T-helper 1 cell treated with Interleukin-12 subunit alpha and Interleukin-12 subunit beta and Interleukin-4 antibody, amounts not matched to agents 30 ng/mL and 1 ng/mL, for 36 hours (primary cell): ENCODE measurements at regions not wholly inside any gene's neighbourhood (a gene's known extent, or its start where the extent isn't known, plus 50 kb on each side); places are given as distances from the start of the nearest gene placed in this dataset.
"Not testable (repeated sequence)": the region's sequence is repeated elsewhere in the genome, so short reads cannot be mapped to it uniquely, and the experiment has no call there.

Experiments
- intact Hi-C: fragments of 100-400 bp; cut with micrococcal nuclease; formaldehyde crosslinking; loops from one replicate; pipeline ENCODE4 v1.15.1; 2024

GRCh38 chr2:66317268-66317890, 117.5 kb upstream of the MEIS1 start:
- intact Hi-C loops, result no loop called here

DNA sequence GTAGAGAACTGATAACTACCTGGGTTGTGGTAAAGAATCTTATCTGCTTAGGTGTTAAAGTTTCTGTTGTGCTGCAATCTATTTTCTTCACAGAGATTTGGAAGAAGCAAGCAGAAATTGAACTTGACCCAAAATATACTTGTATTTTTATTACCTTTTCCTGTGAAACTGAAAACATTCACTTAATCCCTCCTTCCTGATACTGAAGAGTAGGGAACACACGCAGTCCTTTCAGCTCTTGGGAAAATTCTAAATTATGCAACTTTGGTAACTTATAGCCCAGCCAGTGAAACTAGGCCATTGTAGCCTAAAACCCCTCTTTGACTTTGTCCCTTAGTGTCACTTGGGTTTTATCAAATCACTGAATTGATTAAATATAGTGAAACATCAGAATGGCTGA, 128.4 kb upstream of the MEIS1 start:
- intact Hi-C loops, result no loop called here

GRCh38 chr2:66305718-66306117, 129.2 kb upstream of the MEIS1 start:
- intact Hi-C loops, result no loop called here

DNA sequence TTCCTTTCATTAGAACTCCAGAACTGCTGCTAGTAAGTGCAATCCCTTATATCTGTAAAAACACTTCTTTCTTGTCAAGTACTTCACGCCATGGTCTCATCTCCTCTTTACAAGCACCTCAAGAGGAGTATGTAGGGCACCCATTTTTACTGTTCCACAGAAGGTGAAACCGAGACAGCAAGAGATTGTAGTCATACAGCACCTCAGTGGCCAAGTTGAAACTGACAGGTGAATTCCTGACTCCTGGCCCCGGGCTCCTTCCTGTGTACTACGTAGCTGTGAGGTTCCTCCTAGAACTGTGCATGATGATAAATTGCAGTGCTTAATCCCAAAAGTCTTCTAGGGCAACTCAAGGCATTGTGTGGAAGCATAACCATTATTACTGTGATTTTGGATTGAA, 131.5 kb upstream of the MEIS1 start:
- intact Hi-C loops, result no loop called here

DNA sequence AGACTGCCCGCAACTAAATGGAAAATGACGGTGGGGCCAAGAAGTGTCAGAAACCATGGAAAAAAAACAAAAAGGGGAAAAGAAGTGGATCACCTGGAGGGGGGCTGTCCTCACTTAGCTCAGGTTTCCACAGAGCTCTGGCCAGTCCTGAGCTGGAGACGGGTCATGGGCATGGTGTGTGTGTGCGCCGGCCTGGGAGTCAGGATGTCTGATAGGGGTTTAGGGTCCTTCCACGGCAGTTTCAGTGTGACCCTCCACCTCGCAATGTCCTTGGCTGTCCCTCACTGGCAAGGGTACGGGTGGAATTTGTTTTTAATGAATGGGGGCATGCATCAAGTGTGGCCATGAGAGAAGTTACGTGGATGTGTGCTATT, 133.2 kb upstream of the MEIS1 start:
- intact Hi-C loops, result no loop called here

- intact Hi-C loops, result no loop called here
Observed at GRCh38 chr2:66301022-66301766, 133.7 kb upstream of the MEIS1 start.

GRCh38 chr2:66283787-66284186, 151.1 kb upstream of the MEIS1 start:
- intact Hi-C loops, result no loop called here

GRCh38 chr2:66281980-66282379, 152.9 kb upstream of the MEIS1 start:
- intact Hi-C loops, result no loop called here

- intact Hi-C loops, result no loop called here
Observed at GRCh38 chr2:66279024-66279423, 155.9 kb upstream of the MEIS1 start.

- intact Hi-C loops, result no loop called here
Observed at GRCh38 chr2:66275984-66276383, 158.9 kb upstream of the MEIS1 start.

DNA sequence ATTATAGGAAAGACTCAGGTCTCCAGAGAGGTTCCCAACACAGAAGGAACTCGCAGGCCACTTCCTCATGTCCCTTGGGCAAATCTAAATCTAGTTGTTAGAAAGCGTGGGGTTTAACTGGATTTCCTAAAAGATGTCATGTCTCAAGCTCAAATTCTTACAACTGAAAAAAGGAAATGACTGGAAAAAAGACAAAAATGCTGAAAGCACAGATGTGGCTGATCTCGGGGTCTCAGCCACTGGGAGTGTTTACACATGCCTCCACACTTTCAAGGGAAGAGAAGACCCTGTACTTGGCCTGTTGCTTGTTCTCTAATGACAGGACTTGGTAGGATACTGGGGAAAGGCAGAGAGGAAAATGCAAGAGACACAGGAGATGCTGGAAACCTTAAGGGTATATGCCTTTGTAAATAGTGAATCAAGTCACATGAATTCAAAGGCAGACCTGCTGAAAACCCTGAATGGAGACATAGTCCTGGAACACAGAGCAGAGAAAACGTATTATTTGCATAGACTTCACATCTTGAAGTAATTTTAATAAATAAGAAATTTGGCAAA, 160.9 kb upstream of the MEIS1 start:
- intact Hi-C loops, result no loop called here

DNA sequence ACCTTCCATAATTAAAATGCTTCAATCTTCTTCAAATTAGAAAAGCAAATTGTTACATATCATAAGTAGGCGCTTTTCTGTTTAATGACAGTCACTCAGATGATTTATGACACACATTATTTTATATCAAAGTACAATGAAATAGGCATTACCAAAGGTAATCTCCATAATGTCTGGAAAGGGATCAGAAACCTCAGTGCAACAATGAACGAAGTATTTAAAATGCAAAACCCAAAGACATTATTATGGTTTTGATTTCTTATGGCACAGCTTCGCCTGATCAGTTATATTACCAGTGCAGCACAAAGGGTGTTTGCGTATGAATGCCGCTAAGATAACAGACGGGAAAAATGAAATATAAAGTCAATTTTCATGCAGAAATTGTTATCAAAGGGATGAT, 162.2 kb upstream of the MEIS1 start:
- intact Hi-C loops, result no loop called here

- intact Hi-C loops, result no loop called here
Observed at GRCh38 chr2:66271777-66272176, 163.1 kb upstream of the MEIS1 start.

- intact Hi-C loops, result no loop called here
Observed at GRCh38 chr2:66270247-66270646, 164.7 kb upstream of the MEIS1 start.

- intact Hi-C loops, result no loop called here
Observed at GRCh38 chr2:66269166-66269565, 165.8 kb upstream of the MEIS1 start.

DNA sequence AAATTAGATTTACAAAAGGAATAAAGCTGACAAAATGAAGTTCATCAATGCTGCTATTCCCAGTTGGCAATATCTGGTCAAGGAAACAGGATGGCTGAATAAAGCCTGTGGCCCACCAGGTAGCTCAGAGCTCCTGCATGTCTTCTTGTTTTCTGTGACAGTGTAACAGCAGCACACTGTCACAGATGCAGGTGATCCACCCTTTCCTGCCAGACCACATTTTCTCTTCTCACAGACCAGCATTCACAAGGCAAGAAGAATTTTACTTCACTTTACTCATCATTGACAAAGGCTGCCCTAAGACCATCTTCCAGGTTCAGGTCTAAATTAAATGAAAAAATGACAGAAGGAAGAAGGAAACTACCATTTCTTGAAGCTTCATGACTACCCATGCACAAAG, 166.2 kb upstream of the MEIS1 start:
- intact Hi-C loops, result no loop called here

GRCh38 chr2:66264354-66264753, 170.6 kb upstream of the MEIS1 start:
- intact Hi-C loops, result no loop called here

- intact Hi-C loops, result no loop called here
Observed at GRCh38 chr2:66255867-66256266, 179.1 kb upstream of the MEIS1 start.

DNA sequence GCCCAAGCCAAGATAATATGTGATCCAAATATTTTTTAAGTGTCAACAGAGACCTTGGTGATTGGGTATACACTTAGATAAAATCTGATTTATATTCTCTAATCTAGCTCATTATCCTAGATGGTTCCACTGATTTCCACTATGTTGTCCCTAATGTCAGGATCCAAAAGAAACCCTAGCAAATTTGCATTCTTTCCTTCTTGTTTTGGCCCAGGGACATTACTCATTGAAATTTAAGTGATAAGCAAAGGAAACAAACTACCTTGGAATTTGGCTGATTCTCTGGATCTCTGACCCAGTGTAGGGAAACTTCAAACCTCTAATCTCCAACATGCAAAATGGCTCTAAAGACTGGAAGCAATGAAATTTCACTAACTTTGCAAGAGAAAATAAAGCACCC, 179.8 kb upstream of the MEIS1 start:
- intact Hi-C loops, result no loop called here

DNA sequence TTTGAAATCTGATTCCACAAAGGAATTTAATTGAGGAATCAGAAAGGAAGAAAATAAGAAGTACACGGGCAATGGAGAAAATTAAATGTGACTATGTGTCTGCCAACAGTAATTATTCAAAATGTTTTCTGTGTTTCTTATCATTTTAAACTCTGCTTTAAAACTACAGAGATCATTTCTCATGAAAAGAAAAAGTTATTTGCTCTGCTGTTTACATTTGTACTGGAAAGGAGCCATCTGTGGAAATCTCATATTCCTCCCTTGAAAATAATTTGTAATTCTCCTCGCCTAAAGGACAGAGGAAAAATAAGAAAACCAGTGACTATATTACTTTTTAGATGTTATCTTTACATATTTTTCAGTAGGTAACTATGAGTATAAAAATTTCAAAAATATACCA, 181.9 kb upstream of the MEIS1 start:
- intact Hi-C loops, result no loop called here

- intact Hi-C loops, result no loop called here
Observed at GRCh38 chr2:66252109-66252508, 182.8 kb upstream of the MEIS1 start.

DNA sequence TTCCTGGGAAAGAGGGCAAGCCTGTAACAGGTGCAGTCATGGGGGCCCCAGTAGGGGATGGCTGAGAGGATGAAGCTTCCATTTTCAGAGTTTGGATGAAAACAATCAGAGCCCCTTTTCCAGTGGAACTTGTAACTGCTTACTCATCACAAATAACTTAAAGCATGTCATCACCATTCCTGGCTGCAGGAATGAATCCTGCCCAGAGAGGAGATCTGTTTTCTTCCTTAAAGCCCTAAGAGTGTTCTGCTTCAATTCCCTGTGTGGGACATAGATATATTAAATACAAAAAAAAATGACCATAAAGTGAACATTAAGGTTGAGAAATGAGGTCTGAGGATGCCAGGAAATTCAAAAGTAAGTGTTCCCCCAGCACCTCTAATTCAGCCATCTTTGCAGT, 183.4 kb upstream of the MEIS1 start:
- intact Hi-C loops, result no loop called here

GRCh38 chr2:66249089-66249488, 185.8 kb upstream of the MEIS1 start:
- intact Hi-C loops, result not testable (repeated sequence)
